Stimulated activated CD4-positive, alpha-beta T cell treated with anti-CD3 and anti-CD28 coated beads, Interleukin-15, amount 100 ng/mL, for 1 hour (primary cell): ENCODE measurements at regions not wholly inside any gene's neighbourhood (a gene's known extent, or its start where the extent isn't known, plus 50 kb on each side); places are given as distances from the start of the nearest gene placed in this dataset.
"Not testable (repeated sequence)": the region's sequence is repeated elsewhere in the genome, so short reads cannot be mapped to it uniquely, and the experiment has no call there.

Experiments
- DNase-seq, 2 donors: peaks; one replicate each; pipeline ENCODE4 v3.0.0-alpha.2; 2020; ENCODE audit warnings: low read depth in 1 of 2, low spot score in 1 of 2

- no peak for DNase-seq
Observed at GRCh38 chr6:11410539-11411307, 126.8 kb upstream of the TMEM170B start.

DNA sequence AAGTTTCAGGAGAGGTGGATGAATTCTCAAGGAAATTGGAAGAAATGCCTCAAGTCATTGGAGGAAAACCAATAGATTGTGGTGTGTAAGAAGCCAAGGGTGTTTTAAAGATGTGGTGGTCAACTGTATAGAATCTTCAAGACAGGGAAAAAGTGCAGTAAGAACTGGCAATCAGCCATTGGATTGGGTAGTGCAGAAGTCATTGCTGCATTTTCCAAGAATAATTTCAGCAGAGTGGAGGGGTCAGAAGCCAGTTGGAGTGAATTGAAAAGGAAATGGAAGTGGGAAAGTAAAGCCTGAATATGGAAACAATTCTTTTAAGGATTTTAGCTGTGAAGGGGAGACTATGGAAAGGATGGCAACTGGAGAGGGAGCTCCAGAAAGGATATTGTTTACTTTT is 128.2 kb upstream of the TMEM170B start:
- DNase-seq, result no peak

GRCh38 chr6:11407414-11407813 is 130.1 kb upstream of the TMEM170B start:
- no peak for DNase-seq

DNA sequence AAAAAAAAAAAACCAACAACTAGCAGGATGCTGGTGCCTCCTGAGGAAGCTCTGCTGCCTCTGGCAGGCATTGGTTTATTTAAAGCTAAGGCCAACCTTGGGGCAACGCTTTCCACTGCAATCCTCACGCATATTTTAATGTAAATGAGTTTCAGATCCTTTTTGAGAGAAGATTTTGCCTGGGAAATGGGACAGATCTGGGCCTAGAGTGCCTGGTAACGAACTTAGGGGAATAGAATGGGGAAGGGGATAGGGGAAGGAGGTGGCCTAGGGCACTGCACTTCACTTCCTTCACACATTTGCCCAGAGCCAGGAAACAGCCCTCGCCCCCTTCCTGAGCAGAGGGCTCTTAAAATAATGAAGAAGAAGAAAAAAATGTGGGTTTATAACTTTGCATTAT is 132.7 kb upstream of the TMEM170B start:
- DNase-seq, result no peak

DNA sequence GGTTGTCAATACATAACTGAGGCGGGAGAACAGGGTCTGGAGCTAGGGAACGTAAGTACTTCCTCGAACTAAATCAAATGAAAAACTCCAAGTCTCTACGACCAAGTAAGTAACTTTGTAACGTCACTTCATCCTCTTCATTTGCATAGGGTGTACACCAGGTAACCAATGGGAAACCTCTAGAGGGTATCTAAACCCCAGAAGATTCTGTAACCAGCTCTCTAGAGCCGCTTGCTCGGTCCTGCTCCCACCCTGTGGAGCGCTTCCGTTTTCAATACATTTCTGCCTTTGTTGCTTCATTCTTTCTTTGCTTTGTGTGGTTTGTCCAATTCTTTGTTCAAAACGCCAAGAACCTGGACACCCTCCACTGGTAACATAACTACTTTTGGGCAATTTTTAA is 133.5 kb upstream of the TMEM170B start:
- no peak for DNase-seq

GRCh38 chr6:11403035-11403601 is 134.4 kb upstream of the TMEM170B start:
- no peak for DNase-seq

DNA sequence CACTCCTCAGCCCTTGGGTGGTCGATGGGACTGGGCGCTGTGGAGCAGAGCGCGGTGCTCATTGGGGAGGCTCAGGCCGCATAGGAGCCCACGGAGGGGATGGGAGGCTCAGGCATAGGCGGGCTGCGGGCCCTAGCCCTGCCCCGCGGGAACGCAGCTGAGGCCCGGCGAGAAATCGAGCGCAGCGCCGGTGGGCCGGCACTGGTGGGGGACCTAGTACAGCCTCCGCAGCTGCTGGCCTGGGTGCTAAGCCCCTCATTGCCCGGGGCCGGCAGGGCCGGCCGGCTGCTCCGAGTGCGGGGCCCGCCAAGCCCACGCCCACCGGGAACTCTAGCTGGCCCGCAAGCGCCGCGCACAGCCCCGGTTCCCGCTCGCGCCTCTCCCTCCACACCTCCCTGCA is 135.0 kb upstream of the TMEM170B start:
- DNase-seq, result not testable (repeated sequence)

GRCh38 chr6:11401954-11402353 is 135.6 kb upstream of the TMEM170B start:
- DNase-seq, result not testable (repeated sequence)

- no peak for DNase-seq
Observed at GRCh38 chr6:11398451-11399326, 138.9 kb upstream of the TMEM170B start.

- DNase-seq, result no peak
Observed at GRCh38 chr6:11397622-11398450, 139.7 kb upstream of the TMEM170B start.

GRCh38 chr6:11396860-11397259 is 140.7 kb upstream of the TMEM170B start:
- no peak for DNase-seq

GRCh38 chr6:11393713-11394627 is 143.6 kb upstream of the TMEM170B start:
- no peak for DNase-seq

DNA sequence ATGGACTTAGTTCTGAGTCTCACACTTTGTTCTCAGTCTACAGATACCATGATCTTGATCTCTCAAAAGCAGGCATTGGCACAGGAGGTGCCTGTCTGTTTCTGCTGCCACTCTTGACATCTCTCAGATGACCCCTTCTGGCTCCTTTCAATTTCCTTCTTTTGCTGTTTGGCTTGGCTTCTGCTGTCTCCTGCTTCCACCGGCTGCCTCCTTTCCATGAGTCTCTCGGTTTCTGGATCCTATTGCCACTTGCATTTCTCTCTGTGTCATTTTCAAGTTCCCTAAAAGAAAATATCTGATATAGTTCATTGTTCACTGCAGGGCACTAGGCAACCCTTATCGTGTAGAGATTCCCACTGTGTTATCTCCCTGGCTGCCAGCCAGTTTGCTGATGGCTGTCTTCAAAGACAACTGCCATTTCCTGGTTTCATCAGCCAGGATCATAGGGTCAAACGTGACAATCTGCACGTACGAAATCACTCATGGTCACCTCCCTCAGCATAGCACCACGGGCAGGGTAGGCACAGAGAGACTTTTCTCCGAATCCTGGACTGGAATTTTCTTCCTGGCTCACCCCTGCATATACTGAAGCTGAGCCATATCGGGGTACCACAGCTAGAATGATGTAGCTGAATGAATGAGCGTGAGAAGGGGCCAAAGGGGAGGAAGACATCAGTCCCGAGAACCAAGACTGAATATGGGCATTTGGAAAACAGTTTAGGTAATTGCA is 144.6 kb upstream of the TMEM170B start:
- no peak for DNase-seq

DNA sequence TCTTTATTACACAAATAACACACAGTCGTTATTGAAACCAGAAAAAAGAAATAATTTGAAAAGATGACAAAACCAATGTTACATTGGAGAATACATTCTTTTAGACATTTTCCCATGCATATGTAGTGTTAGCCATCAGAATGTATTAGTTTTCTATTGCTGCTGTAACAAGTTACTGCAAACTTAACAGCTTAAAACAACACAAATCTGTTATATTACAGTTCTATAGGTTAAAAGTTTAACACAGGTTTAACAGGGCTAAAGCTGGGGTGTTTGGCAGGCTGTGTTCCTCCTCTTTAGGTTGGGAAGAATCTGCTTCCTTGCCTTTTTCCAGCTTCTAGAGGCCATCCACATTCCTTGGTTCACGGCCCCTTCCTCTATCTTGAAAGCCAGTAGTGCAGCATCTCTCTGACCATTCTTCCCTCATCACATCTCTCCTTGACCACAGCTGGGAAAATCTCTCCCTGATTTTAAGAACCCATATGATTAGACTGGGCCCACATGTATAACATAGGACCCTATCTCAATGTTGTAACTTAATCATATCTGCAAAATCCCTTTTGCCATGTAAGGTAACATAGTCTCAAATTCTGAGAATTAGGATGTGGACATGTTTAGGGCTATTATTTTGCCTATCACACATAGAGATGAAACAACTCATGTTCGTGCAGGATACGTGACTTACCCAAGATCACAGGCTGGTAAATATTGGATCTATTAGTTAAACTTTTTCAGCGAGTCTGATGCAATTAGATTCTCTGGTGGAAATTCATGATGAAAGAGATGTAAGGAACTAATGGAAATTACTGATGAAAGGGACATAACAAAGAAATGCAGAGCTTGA is 145.4 kb upstream of the TMEM170B start:
- DNase-seq, result no peak

GRCh38 chr6:11389977-11390376 is 147.6 kb upstream of the TMEM170B start:
- no peak for DNase-seq

- no peak for DNase-seq
Observed at GRCh38 chr6:11388983-11389944, 148.3 kb upstream of the TMEM170B start.

GRCh38 chr6:11387707-11388430 is 149.7 kb upstream of the TMEM170B start:
- DNase-seq, result no peak
